ENCODE measurements at regions not wholly inside any gene's neighbourhood (a gene's known extent, or its start where the extent isn't known, plus 50 kb on each side); places are given as distances from the start of the nearest gene placed in this dataset.

- no peak for ATAC-seq (ENCODE audit: insufficient read depth, low read depth)
- H4K20me1 ChIP-seq (ENCODE audit: insufficient read depth, low read length) = 0 out of 2 replicates have a peak, but pooled peaks cover 4% of the 10 kb centered on the region
- H3K27me3 ChIP-seq (ENCODE audit: insufficient read depth, low read length, poor library complexity) = no peaks in the 10 kb centered on the region
- TF ChIP-seq EZH2 (IDR thresholded peaks at IDR 0.05; ENCODE audit: borderline replicate concordance, low read depth, low read length, severe bottlenecking) (no peak), CTCF (IDR thresholded peaks at IDR 0.05; ENCODE audit: borderline replicate concordance, extremely low read depth, low read length, poor library complexity, severe bottlenecking) (no peak)
- no peak overlapping the region for H3K9ac ChIP-seq (ENCODE audit: low read depth, low read length)
- no peak overlapping the region for H3K4me2 ChIP-seq (ENCODE audit: insufficient read depth, low read length)
- no peaks in the 10 kb centered on the region for H3K36me3 ChIP-seq (ENCODE audit: insufficient read depth, low read length)
- no peak overlapping the region for H3K4me3 ChIP-seq (ENCODE audit: low read depth in 1 of 2, low read length in 2 of 2)
- H3K4me1 ChIP-seq (ENCODE audit: insufficient read depth, low read length) = no peaks in the 10 kb centered on the region
- no peaks in the 10 kb centered on the region for H3K79me2 ChIP-seq (ENCODE audit: insufficient read depth, low read length)
- no peak for DNase-seq
- H2AFZ ChIP-seq (ENCODE audit: low read depth, low read length) = no peak overlapping the region
- no peak overlapping the region for H3K27ac ChIP-seq (ENCODE audit: low read length)
- H3K9me3 ChIP-seq (ENCODE audit: insufficient read depth, low read length, severe bottlenecking) = no peaks in the 10 kb centered on the region
These were observed 224.4 kb downstream of the TM9SF2 start for GRCh38 chr13:99725644-99726043.

GRCh38 chr13:99724633-99725517, 223.6 kb downstream of the TM9SF2 start:
- Histone ChIP-seq H3K4me1 (ENCODE audit: insufficient read depth, low read length) (no peaks in the 10 kb centered on the region), H4K20me1 (ENCODE audit: insufficient read depth, low read length) (no peaks in the 10 kb centered on the region), H3K9ac (ENCODE audit: low read depth, low read length) (no peak overlapping the region), H3K9me3 (ENCODE audit: insufficient read depth, low read length, severe bottlenecking) (no peaks in the 10 kb centered on the region), H3K4me3 (ENCODE audit: low read depth in 1 of 2, low read length in 2 of 2) (no peak overlapping the region), H3K36me3 (ENCODE audit: insufficient read depth, low read length) (no peaks in the 10 kb centered on the region), H3K27me3 (ENCODE audit: insufficient read depth, low read length, poor library complexity) (no peaks in the 10 kb centered on the region), H3K27ac (ENCODE audit: low read length) (no peak overlapping the region), H3K79me2 (ENCODE audit: insufficient read depth, low read length) (no peaks in the 10 kb centered on the region), H3K4me2 (ENCODE audit: insufficient read depth, low read length) (no peak overlapping the region), H2AFZ (ENCODE audit: low read depth, low read length) (no peak overlapping the region)
- no peak for DNase-seq
- no peak for ATAC-seq (ENCODE audit: insufficient read depth, low read depth)
- TF ChIP-seq CTCF (IDR thresholded peaks at IDR 0.05; ENCODE audit: borderline replicate concordance, extremely low read depth, low read length, poor library complexity, severe bottlenecking) = no peak
- TF ChIP-seq EZH2 (IDR thresholded peaks at IDR 0.05; ENCODE audit: borderline replicate concordance, low read depth, low read length, severe bottlenecking) = no peak

- no peak for DNase-seq
- no peak for ATAC-seq (ENCODE audit: insufficient read depth, low read depth)
- Histone ChIP-seq H3K79me2 (ENCODE audit: insufficient read depth, low read length) (no peaks in the 10 kb centered on the region), H3K9me3 (ENCODE audit: insufficient read depth, low read length, severe bottlenecking) (no peaks in the 10 kb centered on the region), H3K36me3 (ENCODE audit: insufficient read depth, low read length) (no peaks in the 10 kb centered on the region), H2AFZ (ENCODE audit: low read depth, low read length) (no peak overlapping the region), H3K4me1 (ENCODE audit: insufficient read depth, low read length) (no peaks in the 10 kb centered on the region), H3K4me3 (ENCODE audit: low read depth in 1 of 2, low read length in 2 of 2) (no peak overlapping the region), H3K27me3 (ENCODE audit: insufficient read depth, low read length, poor library complexity) (no peaks in the 10 kb centered on the region), H4K20me1 (ENCODE audit: insufficient read depth, low read length) (no peaks in the 10 kb centered on the region), H3K27ac (ENCODE audit: low read length) (no peak overlapping the region), H3K4me2 (ENCODE audit: insufficient read depth, low read length) (no peak overlapping the region), H3K9ac (ENCODE audit: low read depth, low read length) (no peak overlapping the region)
- TF ChIP-seq CTCF (IDR thresholded peaks at IDR 0.05; ENCODE audit: borderline replicate concordance, extremely low read depth, low read length, poor library complexity, severe bottlenecking) (no peak), EZH2 (IDR thresholded peaks at IDR 0.05; ENCODE audit: borderline replicate concordance, low read depth, low read length, severe bottlenecking) (no peak)
These were observed 222.6 kb downstream of the TM9SF2 start for GRCh38 chr13:99723878-99724277.
